ENCODE measurements at regions not wholly inside any gene's neighbourhood (a gene's known extent, or its start where the extent isn't known, plus 50 kb on each side); places are given as distances from the start of the nearest gene placed in this dataset.

GRCh38 chr12:88399811-88400210 is 180.5 kb downstream of the KITLG start:
- Histone ChIP-seq H2AFZ (ENCODE audit: low read length) (no peak overlapping the region), H3K9me2 (replicated peaks; ENCODE audit: low read depth, low read length) (no peaks in the 10 kb centered on the region), H3K79me2 (ENCODE audit: insufficient read depth, low read length) (no peaks in the 10 kb centered on the region), H3K9ac (ENCODE audit: low read depth, low read length, poor library complexity, severe bottlenecking) (no peak overlapping the region), H3K4me2 (ENCODE audit: low read depth, low read length, poor library complexity, severe bottlenecking) (no peak overlapping the region), H4K20me1 (ENCODE audit: insufficient read depth, low read length, poor library complexity, severe bottlenecking) (no peaks in the 10 kb centered on the region), H3K9me3 (ENCODE audit: insufficient read depth, low read depth, low read length) (no peaks in the 10 kb centered on the region), H3F3A (ENCODE audit: low read depth) (no peaks in the 10 kb centered on the region), H3K4me3 (ENCODE audit: low read length, poor library complexity, severe bottlenecking) (no peak overlapping the region), H3K27me3 (ENCODE audit: insufficient read depth, low read length, poor library complexity, severe bottlenecking) (no peaks in the 10 kb centered on the region), H3K4me1 (ENCODE audit: insufficient read depth, low read length, poor library complexity, severe bottlenecking) (peaks cover 9% of the 10 kb centered on the region), H3K36me3 (ENCODE audit: insufficient read depth, low read length) (no peaks in the 10 kb centered on the region)
- TF ChIP-seq, protein P1, sequence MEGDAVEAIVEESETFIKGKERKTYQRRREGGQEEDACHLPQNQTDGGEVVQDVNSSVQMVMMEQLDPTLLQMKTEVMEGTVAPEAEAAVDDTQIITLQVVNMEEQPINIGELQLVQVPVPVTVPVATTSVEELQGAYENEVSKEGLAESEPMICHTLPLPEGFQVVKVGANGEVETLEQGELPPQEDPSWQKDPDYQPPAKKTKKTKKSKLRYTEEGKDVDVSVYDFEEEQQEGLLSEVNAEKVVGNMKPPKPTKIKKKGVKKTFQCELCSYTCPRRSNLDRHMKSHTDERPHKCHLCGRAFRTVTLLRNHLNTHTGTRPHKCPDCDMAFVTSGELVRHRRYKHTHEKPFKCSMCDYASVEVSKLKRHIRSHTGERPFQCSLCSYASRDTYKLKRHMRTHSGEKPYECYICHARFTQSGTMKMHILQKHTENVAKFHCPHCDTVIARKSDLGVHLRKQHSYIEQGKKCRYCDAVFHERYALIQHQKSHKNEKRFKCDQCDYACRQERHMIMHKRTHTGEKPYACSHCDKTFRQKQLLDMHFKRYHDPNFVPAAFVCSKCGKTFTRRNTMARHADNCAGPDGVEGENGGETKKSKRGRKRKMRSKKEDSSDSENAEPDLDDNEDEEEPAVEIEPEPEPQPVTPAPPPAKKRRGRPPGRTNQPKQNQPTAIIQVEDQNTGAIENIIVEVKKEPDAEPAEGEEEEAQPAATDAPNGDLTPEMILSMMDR (conservative IDR thresholded peaks at IDR 0.05; ENCODE audit: low read length) = no peak
- no peak for TF ChIP-seq EZH2phosphoT487 (IDR thresholded peaks at IDR 0.05; ENCODE audit: borderline replicate concordance)

GRCh38 chr12:88400302-88400701 is 180.0 kb downstream of the KITLG start:
- Histone ChIP-seq H3K27me3 (ENCODE audit: insufficient read depth, low read length, poor library complexity, severe bottlenecking) (no peaks in the 10 kb centered on the region), H3K36me3 (ENCODE audit: insufficient read depth, low read length) (no peaks in the 10 kb centered on the region), H2AFZ (ENCODE audit: low read length) (peak overlapping the region; percentile 32; the same call in 1 of the 2 replicates), H3K9me3 (ENCODE audit: insufficient read depth, low read depth, low read length) (no peaks in the 10 kb centered on the region), H3K9me2 (replicated peaks; ENCODE audit: low read depth, low read length) (no peaks in the 10 kb centered on the region), H3K9ac (ENCODE audit: low read depth, low read length, poor library complexity, severe bottlenecking) (no peak overlapping the region), H3F3A (ENCODE audit: low read depth) (no peaks in the 10 kb centered on the region), H3K4me2 (ENCODE audit: low read depth, low read length, poor library complexity, severe bottlenecking) (no peak overlapping the region), H3K4me1 (ENCODE audit: insufficient read depth, low read length, poor library complexity, severe bottlenecking) (peaks cover 9% of the 10 kb centered on the region), H4K20me1 (ENCODE audit: insufficient read depth, low read length, poor library complexity, severe bottlenecking) (no peaks in the 10 kb centered on the region), H3K4me3 (ENCODE audit: low read length, poor library complexity, severe bottlenecking) (no peak overlapping the region), H3K79me2 (ENCODE audit: insufficient read depth, low read length) (no peaks in the 10 kb centered on the region)
- TF ChIP-seq, protein P1 (conservative IDR thresholded peaks at IDR 0.05; ENCODE audit: low read length) = no peak
- no peak for TF ChIP-seq EZH2phosphoT487 (IDR thresholded peaks at IDR 0.05; ENCODE audit: borderline replicate concordance)

DNA sequence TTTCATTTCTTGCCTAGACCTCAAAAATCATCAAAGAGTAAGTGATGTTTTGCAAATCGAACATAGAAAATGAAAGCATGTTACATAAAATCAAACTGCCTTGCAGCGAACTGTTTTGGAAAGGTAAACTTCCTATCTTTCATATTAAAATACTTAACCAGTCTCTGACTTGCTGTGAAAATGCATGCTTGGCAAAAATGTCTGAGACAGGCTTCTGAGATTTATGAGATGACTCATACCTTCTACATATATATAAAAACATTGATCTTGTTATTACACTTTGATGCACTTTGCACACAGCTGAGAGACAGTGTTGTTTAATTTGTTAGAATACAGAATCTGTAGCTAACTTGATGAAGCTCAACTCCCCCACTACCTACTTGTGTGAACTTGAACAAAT is 179.1 kb downstream of the KITLG start:
- H3K9ac ChIP-seq (ENCODE audit: low read depth, low read length, poor library complexity, severe bottlenecking) = no peak overlapping the region
- H3K4me3 ChIP-seq (ENCODE audit: low read length, poor library complexity, severe bottlenecking) = peak overlapping the region; percentile 31
- H3K27me3 ChIP-seq (ENCODE audit: insufficient read depth, low read length, poor library complexity, severe bottlenecking) = no peaks in the 10 kb centered on the region
- H3K9me2 ChIP-seq (replicated peaks; ENCODE audit: low read depth, low read length) = no peaks in the 10 kb centered on the region
- peak overlapping the region; percentile 59 for H3K4me2 ChIP-seq (ENCODE audit: low read depth, low read length, poor library complexity, severe bottlenecking)
- H3K4me1 ChIP-seq (ENCODE audit: insufficient read depth, low read length, poor library complexity, severe bottlenecking) = peaks cover 9% of the 10 kb centered on the region
- no peaks in the 10 kb centered on the region for H3F3A ChIP-seq (ENCODE audit: low read depth)
- H3K36me3 ChIP-seq (ENCODE audit: insufficient read depth, low read length) = no peaks in the 10 kb centered on the region
- no peaks in the 10 kb centered on the region for H3K9me3 ChIP-seq (ENCODE audit: insufficient read depth, low read depth, low read length)
- no peak for TF ChIP-seq EZH2phosphoT487 (IDR thresholded peaks at IDR 0.05; ENCODE audit: borderline replicate concordance)
- TF ChIP-seq, protein P1 (conservative IDR thresholded peaks at IDR 0.05; ENCODE audit: low read length) = no peak
- H2AFZ ChIP-seq (ENCODE audit: low read length) = peak overlapping the region; percentile 72; the same call in 1 of the 2 replicates
- H4K20me1 ChIP-seq (ENCODE audit: insufficient read depth, low read length, poor library complexity, severe bottlenecking) = no peaks in the 10 kb centered on the region
- H3K79me2 ChIP-seq (ENCODE audit: insufficient read depth, low read length) = no peaks in the 10 kb centered on the region
